IgD-negative memory B cell (primary cell): ENCODE measurements at regions not wholly inside any gene's neighbourhood (a gene's known extent, or its start where the extent isn't known, plus 50 kb on each side); places are given as distances from the start of the nearest gene placed in this dataset.

ENCODE experiments used
- H3K27ac Mint-ChIP-seq, 3 donors: one replicate each; pipeline ENCODE4 v1.8.0; 2020 to 2022; ENCODE audit warnings: mild to moderate bottlenecking in 3 of 3, mixed read lengths in 3 of 3, moderate library complexity in 1 of 3
- H3K27me3 Mint-ChIP-seq: one replicate; pipeline ENCODE4 v1.8.0; 2021; ENCODE audit warnings: mixed read lengths
- H3K36me3 Mint-ChIP-seq: one replicate; pipeline ENCODE4 v1.8.0; 2020; ENCODE audit warnings: mild to moderate bottlenecking, mixed read lengths
- H3K4me1 Mint-ChIP-seq, 3 donors: one replicate each; pipeline ENCODE4 v1.8.0; 2020 to 2022; ENCODE audit warnings: mixed read lengths in 3 of 3, mild to moderate bottlenecking in 1 of 3
- H3K4me3 Mint-ChIP-seq, 4 donors: one replicate each; pipeline ENCODE4 v1.8.0; 2020 to 2022; ENCODE audit warnings: mild to moderate bottlenecking in 4 of 4, mixed read lengths in 4 of 4, moderate library complexity in 3 of 4
- H3K9me3 Mint-ChIP-seq, 3 donors: one replicate each; pipeline ENCODE4 v1.8.0; 2020 to 2021; ENCODE audit warnings: mixed read lengths in 3 of 3, mild to moderate bottlenecking in 1 of 3

DNA sequence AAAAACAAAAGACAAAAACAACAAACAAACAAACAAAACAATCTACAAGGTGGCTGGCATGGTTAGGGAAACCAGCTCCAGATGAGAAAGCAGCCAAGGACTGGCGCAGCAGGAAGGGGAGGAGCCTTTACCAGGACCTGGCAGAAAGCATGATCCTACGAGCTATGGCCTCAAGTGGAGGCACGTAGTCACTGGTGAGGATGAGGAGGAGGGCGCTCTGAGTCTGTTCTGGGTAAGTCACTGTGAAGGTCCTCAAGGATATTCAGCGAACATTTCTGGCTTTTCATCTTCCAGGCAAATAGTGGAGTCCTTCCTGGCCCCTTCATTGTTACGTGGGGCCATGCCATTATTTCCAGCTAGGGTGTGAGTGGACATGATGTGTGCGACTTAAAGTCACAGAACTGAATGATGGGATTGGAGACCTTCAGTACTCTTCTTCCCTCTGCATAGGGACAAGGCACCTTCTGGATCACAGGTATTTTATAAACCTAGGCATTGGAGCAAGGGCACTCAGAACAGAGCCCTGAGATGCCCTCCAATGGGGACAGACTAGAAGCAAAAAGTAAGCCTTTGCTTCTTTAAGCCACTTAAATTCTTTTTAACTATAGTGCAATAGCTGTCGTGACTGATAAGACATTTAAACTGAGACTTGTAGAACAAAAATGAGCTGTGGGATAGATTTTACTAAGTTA is 771.3 kb downstream of the RAB28 start:
- no peak overlapping the region for H3K4me3 Mint-ChIP-seq
- no peaks in the 10 kb centered on the region for H3K4me1 Mint-ChIP-seq
- no peak overlapping the region for H3K27ac Mint-ChIP-seq
- no peaks in the 10 kb centered on the region for H3K36me3 Mint-ChIP-seq
- H3K9me3 Mint-ChIP-seq = no peaks in the 10 kb centered on the region
- H3K27me3 Mint-ChIP-seq = no peaks in the 10 kb centered on the region

DNA sequence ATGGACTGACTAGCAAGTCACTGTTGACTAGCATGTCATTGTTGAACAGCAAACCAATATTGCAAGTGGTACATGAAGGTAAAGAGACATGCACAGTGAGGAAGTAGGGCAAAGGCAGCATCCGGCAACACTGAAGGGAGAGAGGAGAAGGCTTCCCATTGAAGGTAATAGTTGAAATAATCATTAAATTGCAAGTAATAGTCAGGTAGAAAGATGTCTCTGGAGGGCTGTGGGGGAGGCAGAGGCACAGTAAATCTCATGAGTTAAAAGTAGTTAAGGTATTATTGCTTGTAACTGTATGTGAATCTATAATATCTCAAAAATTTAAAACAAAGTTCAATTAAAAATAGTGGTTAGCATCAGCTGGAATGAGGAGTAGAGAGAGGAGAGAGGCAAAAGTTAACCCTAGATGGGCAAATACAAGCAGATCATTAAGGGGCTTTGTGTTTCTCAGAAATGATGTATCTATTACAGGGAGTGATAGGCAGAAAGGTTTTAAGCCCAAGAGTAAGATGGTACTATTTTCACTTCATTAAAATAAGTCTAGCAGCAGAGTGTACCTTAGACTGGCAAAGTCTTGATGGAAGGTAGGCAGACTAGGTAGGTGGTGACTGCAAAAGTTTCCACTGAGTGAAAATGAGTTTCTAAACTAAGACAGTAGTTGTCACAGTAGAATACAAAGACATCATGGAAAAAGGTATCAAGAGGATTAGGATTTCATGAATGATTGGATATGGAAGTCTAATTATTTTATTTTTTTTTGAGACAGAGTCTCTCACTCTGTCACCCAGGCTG is 776.6 kb downstream of the RAB28 start:
- peaks cover 0 to 3% (median 0%) of the 10 kb centered on the region in 3 donors for H3K9me3 Mint-ChIP-seq
- no peak overlapping the region for H3K4me3 Mint-ChIP-seq
- no peaks in the 10 kb centered on the region for H3K36me3 Mint-ChIP-seq
- no peaks in the 10 kb centered on the region for H3K4me1 Mint-ChIP-seq
- no peaks in the 10 kb centered on the region for H3K27me3 Mint-ChIP-seq
- no peak overlapping the region for H3K27ac Mint-ChIP-seq

DNA sequence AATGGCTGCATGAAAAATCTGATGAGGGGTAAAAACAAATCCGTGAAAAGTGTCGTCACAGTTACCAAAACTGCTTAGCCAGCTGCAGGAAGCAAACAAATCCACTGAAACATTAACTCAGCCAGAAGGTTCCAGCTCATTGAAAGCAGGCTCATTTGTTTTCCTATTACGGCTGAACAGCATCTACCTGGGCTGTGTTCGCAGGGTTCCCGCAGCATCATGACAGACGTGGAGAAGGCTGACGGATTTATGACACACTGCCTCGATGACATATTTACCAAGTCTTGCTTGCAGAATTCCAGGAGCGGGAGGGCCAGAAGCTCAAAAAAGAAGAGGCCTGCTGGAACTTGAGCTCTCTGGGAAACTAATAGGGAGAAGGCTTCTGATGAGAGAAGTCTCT is 781.1 kb downstream of the RAB28 start:
- H3K27ac Mint-ChIP-seq = no peak overlapping the region

DNA sequence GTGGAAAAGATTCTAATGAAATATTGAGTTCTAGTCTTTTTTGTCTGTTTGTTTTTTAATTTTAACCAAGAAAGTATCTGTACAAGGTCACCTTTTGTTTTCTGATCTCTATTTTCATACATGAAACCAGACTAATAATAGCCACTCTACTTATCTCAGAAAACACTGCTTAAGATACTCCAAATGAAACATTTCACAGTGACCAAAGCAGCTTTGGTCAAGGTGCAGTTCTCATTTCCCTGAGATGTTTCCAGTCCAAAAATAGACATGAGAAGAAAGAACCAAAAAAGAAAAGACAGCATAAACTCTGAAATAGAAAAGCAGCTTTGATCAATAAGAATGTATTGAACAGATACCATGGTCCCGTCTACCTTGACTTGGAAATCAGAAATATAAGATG is 782.8 kb downstream of the RAB28 start:
- H3K27me3 Mint-ChIP-seq = no peaks in the 10 kb centered on the region
- no peak overlapping the region for H3K27ac Mint-ChIP-seq
- no peaks in the 10 kb centered on the region for H3K36me3 Mint-ChIP-seq
- peaks cover 5 to 24% (median 12%) of the 10 kb centered on the region in 3 donors for H3K4me1 Mint-ChIP-seq
- H3K4me3 Mint-ChIP-seq = peak overlapping the region in 1 of 4 donors; percentile 10
- peaks cover 0 to 3% (median 1%) of the 10 kb centered on the region in 3 donors for H3K9me3 Mint-ChIP-seq

More for the DNA sequence above, 781.1 kb downstream of the RAB28 start:
- Mint-ChIP-seq H3K4me3 (no peak overlapping the region), H3K4me1 (peaks cover 3 to 15% (median 3%) of the 10 kb centered on the region in 3 donors), H3K27me3 (no peaks in the 10 kb centered on the region), H3K9me3 (peaks cover 0 to 3% (median 0%) of the 10 kb centered on the region in 3 donors), H3K36me3 (no peaks in the 10 kb centered on the region)

DNA sequence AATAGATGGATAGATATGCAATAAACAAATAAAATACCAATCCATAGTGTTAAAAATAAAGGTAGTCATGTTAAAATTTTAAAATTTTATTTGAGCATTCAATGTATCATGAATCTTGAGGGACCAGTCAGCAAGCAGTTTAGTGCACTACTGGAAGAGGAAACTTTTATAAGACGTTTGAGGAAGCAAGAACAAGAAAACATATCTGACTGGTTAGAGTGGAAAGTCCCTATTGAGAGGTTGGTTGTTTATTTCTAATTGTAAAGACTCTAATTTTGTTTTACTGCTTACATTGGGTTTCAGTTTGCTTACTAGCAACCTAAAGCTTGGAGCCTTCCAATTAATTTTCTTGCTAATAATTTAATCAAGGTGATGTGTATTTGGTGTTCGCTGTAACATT is 786.2 kb downstream of the RAB28 start:
- H3K27ac Mint-ChIP-seq = no peak overlapping the region
- H3K9me3 Mint-ChIP-seq = peaks cover 0 to 3% (median 1%) of the 10 kb centered on the region in 3 donors
- peaks cover 11 to 31% (median 12%) of the 10 kb centered on the region in 3 donors for H3K4me1 Mint-ChIP-seq
- peak overlapping the region in 1 of 4 donors; percentile 73 for H3K4me3 Mint-ChIP-seq
- H3K27me3 Mint-ChIP-seq = no peaks in the 10 kb centered on the region
- H3K36me3 Mint-ChIP-seq = no peaks in the 10 kb centered on the region

- Mint-ChIP-seq H3K4me3 (no peak overlapping the region), H3K9me3 (peaks cover 0 to 4% (median 3%) of the 10 kb centered on the region in 3 donors), H3K27ac (no peak overlapping the region), H3K4me1 (peaks cover 7 to 14% (median 7%) of the 10 kb centered on the region in 3 donors), H3K27me3 (no peaks in the 10 kb centered on the region), H3K36me3 (no peaks in the 10 kb centered on the region)
These were observed 791.3 kb downstream of the RAB28 start for GRCh38 chr4:12692815-12693214.

DNA sequence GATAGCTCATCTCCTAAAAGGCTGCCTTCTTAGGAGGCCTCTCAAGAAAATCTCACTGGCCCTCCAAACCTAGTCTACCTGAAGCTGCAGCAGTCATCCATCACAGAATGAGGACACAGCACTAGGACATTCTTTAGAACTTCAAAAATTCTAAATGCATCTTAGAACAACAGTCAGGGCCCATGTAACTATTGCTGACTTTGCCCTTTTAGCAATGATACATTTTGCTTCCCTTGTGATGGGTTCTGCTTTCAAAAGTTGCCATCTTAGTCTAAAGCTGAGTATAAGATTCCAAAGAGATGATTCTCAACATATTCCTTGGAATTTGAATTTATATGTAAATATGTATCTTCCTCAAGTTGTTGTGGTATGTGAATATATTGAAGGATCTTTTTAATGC is 793.0 kb downstream of the RAB28 start:
- Mint-ChIP-seq H3K27me3 (no peaks in the 10 kb centered on the region), H3K4me1 (peaks cover 0 to 7% (median 5%) of the 10 kb centered on the region in 3 donors), H3K36me3 (no peaks in the 10 kb centered on the region), H3K27ac (no peak overlapping the region), H3K4me3 (no peak overlapping the region), H3K9me3 (peaks cover 0 to 3% (median 2%) of the 10 kb centered on the region in 3 donors)

DNA sequence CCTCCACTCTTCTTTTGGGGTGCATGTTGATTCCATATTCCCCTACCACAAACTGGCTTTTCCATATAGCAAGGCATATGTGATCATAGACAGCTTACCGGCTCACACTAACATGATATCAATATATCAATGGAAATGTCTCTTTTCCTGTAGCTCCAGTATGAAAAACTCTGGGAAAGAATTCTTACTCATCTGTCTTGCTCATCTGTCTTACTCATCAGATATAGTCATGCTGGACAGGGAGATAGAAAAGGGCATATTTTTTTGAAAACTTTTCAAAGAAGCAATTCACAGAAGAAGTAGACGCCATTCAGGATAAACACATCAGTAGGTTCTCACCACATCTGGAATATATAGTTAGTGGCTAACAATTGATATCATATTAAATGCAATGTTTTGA is 794.7 kb downstream of the RAB28 start:
- Mint-ChIP-seq H3K4me1 (peaks cover 0 to 4% (median 3%) of the 10 kb centered on the region in 3 donors), H3K9me3 (peaks cover 0 to 3% (median 2%) of the 10 kb centered on the region in 3 donors), H3K27ac (no peak overlapping the region), H3K36me3 (no peaks in the 10 kb centered on the region), H3K27me3 (no peaks in the 10 kb centered on the region), H3K4me3 (no peak overlapping the region)

- Mint-ChIP-seq H3K36me3 (no peaks in the 10 kb centered on the region), H3K27ac (no peak overlapping the region), H3K9me3 (peaks cover 0 to 8% (median 2%) of the 10 kb centered on the region in 3 donors), H3K4me1 (no peaks in the 10 kb centered on the region), H3K4me3 (no peak overlapping the region), H3K27me3 (no peaks in the 10 kb centered on the region)
These were observed 804.9 kb downstream of the RAB28 start for GRCh38 chr4:12679217-12679616.

- peaks cover 0 to 10% (median 6%) of the 10 kb centered on the region in 3 donors for H3K9me3 Mint-ChIP-seq
- no peaks in the 10 kb centered on the region for H3K4me1 Mint-ChIP-seq
- H3K4me3 Mint-ChIP-seq = peak overlapping the region in 1 of 4 donors; percentile 25
- H3K27ac Mint-ChIP-seq = no peak overlapping the region
- no peaks in the 10 kb centered on the region for H3K27me3 Mint-ChIP-seq
- H3K36me3 Mint-ChIP-seq = no peaks in the 10 kb centered on the region
These were observed 810.0 kb downstream of the RAB28 start for GRCh38 chr4:12674184-12674583.

GRCh38 chr4:12672303-12672702 is 811.8 kb downstream of the RAB28 start:
- Mint-ChIP-seq H3K36me3 (no peaks in the 10 kb centered on the region), H3K27ac (no peak overlapping the region), H3K9me3 (peaks cover 0 to 10% (median 6%) of the 10 kb centered on the region in 3 donors), H3K4me3 (no peak overlapping the region), H3K27me3 (no peaks in the 10 kb centered on the region), H3K4me1 (no peaks in the 10 kb centered on the region)

DNA sequence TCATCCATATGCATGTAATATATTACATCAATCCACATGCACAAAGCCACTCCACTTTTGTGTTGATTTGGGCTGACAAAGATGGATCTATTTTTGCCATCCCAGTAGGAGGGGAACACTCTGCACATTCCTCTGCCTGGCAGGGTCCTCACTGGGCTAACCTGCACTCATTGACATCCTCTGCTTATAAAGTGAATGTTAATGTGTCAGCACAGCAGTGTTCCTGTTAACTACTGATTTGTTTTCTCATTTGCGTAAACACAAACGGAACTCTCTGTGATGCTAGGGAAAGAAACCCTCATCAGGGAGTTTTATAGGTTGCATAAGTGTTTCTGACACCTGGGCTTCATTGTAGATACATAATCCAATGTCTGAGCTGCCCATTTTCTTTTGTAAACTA is 826.0 kb downstream of the RAB28 start:
- no peaks in the 10 kb centered on the region for H3K36me3 Mint-ChIP-seq
- H3K4me3 Mint-ChIP-seq = no peak overlapping the region
- H3K4me1 Mint-ChIP-seq = no peaks in the 10 kb centered on the region
- H3K27ac Mint-ChIP-seq = no peak overlapping the region
- H3K27me3 Mint-ChIP-seq = no peaks in the 10 kb centered on the region
- H3K9me3 Mint-ChIP-seq = peaks cover 3 to 12% (median 3%) of the 10 kb centered on the region in 3 donors

DNA sequence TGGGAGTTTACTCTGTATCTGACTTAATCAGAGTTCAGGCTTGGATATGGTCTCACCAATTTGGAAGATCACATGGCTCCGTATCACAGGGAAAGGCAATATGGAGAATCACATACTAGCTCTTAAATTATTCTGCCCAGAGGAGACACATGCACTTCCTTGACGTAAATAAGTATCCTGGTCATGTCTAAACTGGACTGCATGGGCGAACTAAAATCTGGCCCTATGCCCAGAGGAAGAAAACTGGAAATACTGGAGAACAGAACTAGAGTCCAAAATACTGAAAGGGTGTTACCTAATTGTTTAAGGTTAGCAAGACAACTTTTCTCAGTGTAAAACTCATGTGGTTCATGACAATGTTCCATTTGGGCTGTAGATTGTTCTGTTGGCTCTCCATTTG is 832.3 kb downstream of the RAB28 start:
- Mint-ChIP-seq H3K9me3 (peaks cover 0 to 2% (median 0%) of the 10 kb centered on the region in 3 donors), H3K36me3 (no peaks in the 10 kb centered on the region), H3K27ac (no peak overlapping the region), H3K27me3 (no peaks in the 10 kb centered on the region), H3K4me3 (no peak overlapping the region), H3K4me1 (no peaks in the 10 kb centered on the region)

DNA sequence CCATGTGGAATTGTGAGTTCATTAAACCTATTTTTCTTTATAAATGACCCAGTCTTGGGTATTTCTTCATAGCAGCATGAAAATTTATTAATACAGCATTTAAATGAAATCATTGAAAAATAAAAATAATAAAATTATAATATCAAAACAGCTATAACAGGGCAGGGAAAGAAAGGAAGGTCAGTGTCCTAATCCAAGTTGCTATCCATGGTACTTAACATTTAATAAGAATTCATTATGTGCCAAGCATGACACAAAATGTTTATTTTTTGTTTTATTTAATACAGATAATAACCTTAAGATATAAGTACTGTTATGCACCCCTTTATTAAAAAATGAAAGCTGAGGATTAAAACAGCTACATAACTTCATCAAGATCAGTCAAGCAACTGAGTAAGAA is 838.4 kb downstream of the RAB28 start:
- Mint-ChIP-seq H3K27me3 (peaks cover 1% of the 10 kb centered on the region), H3K4me1 (no peaks in the 10 kb centered on the region), H3K27ac (no peak overlapping the region), H3K4me3 (no peak overlapping the region), H3K36me3 (no peaks in the 10 kb centered on the region), H3K9me3 (peaks cover 0 to 2% (median 1%) of the 10 kb centered on the region in 3 donors)

DNA sequence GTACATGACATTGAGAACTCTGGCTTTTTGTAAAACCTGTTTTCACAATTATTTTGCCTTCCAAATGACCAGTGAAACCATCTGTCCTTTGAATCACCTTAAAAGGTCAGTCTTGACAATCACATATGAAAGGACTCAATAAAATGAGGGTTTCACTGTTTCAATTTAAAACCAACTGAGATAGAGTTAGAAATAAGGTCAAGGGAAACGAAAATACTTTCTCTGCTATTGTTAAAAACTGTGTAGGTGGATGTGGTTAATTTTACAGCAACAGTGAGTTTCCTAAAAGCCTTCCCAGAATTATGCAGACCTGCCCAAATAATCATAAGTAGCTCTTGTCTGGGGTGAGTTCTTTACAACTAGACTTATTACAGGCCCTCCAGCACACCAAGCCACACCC is 839.9 kb downstream of the RAB28 start:
- Mint-ChIP-seq H3K27me3 (peaks cover 1% of the 10 kb centered on the region), H3K4me1 (no peaks in the 10 kb centered on the region), H3K4me3 (no peak overlapping the region), H3K9me3 (peaks cover 0 to 2% (median 1%) of the 10 kb centered on the region in 3 donors), H3K36me3 (no peaks in the 10 kb centered on the region), H3K27ac (no peak overlapping the region)
